ENCODE measurements at regions not wholly inside any gene's neighbourhood (a gene's known extent, or its start where the extent isn't known, plus 50 kb on each side); places are given as distances from the start of the nearest gene placed in this dataset.

DNA sequence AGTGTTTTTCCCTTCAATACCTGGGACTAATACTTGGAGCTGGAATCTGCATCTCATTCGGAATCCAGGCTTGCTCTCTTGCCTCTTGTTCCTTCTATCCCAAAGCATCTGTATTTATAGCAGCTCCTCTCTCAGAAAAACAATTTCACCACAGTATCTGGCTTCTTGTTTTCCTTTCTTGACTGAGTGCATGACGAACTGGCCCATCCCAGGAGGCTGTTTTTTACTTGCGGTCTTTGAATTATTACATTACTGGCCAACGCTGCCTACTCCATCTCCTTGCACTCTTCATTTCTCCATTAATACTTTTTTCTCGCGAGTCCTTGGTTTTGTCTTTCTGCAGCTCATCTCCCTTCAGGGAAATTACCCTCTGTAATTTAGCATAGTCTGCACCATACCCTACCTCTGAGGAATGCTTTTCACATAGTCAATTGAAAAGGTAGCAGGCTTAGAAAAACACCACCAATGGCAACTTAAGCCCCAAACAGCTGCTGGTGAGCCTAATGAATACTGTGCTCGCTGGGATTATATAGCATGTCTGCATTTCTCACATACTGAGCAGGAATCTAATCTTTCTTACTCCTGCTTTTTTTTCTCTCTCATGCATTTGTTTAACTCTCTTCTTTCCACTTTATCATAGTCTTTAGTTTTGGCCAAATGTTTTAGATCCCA lies 277.4 kb upstream of the SESN3 start:
- DNase-seq, result no peak

DNA sequence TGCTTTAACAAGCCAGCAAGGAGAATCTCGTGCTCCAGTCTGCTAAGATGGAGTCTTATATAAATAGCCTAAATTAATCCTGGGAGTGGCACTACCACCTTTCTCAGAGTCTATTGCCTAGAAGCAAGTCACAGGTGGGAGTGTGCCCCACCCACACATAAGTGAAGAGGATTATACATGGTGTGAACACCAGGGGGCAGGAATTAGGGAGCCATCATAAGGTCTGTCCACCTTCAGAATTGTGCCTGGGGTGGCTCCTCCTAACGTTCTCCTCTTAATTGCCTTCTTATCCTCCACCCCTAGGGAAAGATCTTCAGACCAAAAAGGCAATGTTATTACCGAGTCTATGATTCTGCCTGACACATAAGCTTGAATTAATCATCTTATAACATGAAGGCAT lies 276.8 kb upstream of the SESN3 start:
- no peak for DNase-seq

DNA sequence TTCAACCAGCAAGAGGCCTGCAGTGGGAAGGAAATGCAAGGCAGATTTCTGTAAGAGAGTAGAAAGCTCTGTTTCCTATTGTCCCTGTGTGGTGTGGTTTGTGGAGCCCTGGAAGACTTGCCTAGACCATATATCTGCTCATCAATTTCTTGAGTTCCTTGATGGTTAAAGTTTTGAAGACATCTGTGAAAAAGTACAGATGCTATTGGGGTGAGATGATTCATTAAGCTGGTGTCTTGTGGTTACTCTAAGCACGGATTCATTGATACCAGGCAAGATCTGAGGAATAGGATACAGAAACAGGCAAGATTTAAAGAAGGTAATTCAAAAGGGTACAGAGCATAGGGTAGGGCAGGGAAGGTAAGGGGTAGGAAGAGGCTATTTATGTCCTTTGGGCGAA lies 275.8 kb upstream of the SESN3 start:
- DNase-seq, result no peak

DNA sequence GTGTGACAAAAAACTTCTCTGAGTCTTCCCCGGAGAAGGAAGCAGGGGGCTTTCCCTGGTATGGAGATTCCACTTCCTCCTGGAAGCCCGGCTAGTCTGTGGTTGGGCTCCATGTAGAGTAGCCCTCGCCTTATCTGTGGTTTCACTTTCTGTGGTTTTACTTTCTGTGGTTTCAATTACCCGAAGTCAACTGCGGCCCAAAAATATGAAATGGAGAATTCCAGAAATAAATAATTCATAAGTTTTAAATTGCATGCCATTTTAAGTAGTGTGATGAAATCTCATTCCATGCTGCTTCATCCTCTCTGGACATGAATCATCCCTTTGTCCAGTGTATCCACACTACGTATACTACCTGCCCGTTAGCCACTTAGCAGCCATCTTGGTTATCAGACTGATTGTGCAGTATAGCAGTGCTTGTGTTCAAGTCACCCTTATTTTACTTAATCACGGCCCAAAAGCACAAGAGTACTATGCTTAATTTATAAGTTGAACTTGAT lies 275.0 kb upstream of the SESN3 start:
- no peak for DNase-seq

DNA sequence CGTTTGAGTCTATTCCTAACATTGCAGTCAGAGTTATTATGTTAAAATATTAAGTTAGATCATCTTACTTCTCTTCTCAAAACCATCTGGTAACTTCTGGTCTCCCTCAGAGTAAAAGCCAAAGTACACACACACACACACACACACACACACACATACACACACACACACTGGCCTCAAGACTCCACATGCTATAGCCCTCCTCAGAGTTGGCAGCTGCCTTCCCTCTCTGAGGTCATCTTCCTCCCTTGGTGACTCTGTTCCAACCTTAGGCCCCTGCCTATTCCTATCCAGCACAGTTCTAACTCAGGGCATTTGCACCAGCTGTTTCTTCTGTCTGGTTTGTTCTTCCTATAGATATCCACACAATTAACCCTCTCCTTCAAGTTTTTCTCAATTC lies 272.0 kb upstream of the SESN3 start:
- DNase-seq, result no peak

DNA sequence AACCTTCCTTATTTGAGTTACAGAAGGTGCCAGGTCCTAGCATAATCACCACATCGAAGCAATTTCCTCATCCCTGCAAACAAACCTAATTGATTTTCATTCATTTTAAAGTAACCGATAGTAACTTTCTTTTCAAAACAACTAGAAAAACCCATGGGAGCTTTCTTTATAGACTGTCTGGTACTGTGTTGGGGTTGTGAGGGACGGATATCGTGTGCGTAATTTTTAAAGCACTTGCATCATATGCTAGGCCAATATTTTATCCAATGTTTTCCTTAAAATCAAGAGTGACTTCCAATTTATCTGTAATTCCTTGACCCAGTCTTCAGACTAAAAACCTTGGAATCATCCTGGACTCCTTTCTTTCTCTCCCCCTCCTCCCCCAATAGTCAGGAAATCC lies 271.5 kb upstream of the SESN3 start:
- no peak for DNase-seq

DNA sequence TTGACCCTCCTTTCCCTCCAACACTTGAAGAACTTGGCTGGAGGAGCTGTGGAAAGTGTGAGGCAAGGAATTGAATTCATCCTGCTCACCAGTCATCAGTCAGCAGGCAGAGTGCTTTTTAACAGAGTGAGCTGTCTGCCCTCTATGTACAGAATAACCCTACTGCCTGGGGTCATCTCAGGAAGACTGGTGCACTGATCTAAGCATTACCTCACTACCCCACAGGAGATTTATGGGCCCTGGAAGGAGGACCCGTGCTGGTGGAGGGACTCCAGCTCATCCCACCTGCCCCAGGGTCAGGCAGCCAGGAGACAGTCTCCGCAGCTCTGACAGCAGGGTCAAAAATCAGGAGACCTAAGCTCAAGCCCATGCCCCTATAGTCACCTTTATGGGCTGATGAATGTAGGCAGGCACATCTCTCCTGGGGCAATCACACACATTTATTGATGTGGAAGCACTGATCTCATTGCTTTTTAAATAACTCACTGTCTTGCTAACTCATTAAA lies 270.8 kb upstream of the SESN3 start:
- DNase-seq, result no peak

DNA sequence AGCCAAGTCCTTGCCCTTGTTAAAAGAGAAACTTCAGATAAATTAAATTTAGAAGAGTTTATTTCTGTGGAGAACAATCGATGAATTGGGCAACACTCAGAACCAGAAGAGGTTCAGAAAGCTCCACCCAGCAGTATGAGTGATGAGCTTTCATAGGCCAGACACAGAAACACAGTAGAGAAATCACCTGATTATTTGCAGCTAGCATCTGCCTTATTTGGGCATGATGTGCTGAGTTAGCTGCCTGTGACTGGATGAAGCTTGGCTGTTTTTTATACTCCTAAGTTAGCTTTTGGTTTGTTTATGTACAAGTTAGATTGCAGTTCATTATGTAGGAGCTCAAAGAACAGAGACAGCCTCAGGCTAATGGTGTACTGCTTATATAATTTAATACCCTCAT lies 269.5 kb upstream of the SESN3 start:
- DNase-seq, result no peak

DNA sequence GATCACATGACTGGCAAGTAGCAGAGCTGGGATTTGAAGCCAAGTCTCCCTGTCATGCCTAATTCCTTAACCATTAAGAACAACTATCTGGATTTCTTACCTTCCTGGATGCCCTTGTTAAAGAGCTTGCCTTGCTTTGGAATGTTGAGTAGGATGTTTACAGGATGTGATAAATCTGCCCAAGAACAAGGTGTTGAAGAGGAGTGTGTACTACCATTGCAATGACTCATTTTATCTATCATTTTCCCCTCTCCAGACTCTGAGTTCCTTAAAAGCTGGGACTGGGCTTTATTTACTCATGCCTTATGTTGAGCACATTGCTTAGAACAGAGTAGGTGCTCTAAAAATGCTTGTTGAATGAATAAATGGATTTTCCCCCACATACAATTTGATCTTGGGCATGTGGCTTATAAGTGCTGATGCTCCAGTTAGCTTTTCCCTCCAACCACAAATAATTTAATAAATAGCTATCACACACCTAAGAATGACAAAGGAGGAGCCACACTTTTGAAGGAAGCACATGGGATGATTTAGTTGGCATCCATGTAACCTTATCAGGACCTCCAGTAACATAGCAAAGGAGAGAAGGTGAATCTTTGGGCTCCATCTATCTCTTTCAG lies 268.6 kb upstream of the SESN3 start:
- no peak for DNase-seq

DNA sequence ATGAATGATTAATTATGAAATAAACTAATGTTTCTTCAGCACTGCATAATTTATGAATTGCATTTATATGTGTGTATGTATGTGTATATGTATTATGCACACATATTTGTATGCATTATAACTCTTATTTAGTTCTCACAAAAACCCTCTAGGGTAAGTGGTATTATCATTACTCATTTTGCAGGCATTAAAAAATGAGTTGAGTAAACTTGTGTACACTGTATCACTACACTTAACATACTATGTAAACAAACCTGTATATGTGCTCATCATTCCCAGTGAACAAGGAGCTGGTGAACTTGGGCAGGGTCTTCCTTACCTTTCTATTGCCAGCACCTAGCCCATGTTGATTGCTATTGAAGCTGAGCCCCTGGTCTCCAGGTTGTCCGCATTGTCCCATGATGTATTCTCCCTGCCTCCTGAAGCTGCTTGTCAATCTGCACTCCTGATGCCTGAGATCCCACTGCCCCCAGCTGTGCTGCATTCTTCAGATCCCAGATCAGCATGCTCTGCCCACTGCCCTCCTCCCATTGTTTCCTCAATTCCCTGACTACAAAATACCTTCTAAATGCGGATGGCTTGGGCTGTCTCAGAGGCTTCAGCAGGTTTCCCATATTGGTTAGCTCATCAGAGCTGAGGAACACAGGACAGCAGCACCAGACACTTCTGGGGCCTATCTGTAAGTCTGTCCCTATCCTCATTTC lies 267.9 kb upstream of the SESN3 start:
- DNase-seq, result no peak

DNA sequence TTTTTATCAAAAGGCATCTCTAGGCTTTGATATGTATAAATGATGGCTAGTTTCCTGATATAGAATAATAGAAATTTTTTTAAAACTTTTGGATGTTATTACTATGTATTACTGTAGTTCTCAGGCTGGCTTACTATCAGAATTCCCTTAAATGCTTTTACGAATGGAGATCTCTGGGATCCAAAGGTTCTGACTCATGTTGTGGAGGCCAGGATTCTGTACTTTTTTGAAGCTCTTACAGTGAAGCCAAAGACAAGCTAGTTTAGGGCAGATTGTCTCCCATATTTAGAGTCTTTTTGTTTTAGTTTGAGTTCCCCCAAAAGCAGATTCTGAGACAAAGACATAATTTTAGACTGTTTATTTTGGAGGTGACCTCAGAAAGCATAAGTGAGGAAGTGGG lies 265.9 kb upstream of the SESN3 start:
- DNase-seq, result no peak

DNA sequence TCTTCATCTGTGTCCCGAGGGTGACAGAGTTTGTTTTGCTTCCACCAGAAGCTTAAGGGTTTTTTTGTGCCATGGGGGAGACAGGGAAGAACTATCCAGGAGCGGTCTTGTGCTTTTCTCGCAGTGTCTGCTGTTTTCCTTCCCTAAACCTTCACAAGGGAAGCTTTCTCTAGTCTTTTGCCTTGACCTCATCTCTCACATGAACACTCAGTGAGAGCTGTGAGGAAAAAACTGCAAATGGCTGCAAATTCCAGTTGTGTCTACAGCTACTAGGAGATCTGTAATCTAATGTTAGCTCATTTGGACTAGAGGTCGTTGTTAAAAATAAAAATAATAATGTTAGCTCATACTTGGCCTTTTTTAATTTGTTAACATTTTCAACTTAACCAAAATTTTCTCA lies 264.7 kb upstream of the SESN3 start:
- DNase-seq, result no peak

DNA sequence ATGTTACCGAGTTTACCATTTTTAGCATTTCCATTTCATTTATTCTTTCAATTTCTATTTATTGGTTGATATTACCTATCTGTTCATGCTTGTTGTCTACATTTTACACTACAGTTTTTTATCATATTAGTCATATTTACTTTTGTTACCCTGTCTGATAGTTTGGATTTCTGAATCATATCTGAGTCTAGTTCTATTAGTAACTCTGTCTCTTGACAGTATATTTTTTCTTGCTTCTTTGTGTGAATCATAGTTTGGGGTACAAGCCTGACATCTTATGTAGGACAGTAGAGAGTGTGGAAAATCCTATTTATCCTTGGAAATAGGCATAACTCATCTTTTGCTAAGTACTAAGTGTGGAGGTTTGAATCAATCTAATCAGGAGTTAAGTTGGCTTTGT lies 263.9 kb upstream of the SESN3 start:
- no peak for DNase-seq

DNA sequence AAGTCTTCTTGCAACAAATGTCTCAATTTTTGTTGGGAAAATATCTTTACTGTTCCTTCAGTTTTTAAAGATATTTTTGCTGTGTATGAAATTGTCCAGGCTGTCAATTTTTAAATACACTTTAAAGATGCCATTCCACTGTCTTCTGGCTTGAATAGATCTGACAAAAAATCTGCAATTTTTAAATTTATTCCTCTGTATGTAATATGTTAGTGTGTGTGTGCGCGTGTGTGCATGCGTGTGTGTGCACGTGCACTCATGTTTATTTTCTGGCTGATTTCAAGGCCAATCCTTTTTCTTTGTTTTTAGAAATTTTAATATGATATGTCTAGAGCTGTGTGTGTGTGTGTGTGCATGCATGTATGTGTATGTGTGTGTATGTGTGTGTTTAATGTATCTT lies 263.2 kb upstream of the SESN3 start:
- no peak for DNase-seq

DNA sequence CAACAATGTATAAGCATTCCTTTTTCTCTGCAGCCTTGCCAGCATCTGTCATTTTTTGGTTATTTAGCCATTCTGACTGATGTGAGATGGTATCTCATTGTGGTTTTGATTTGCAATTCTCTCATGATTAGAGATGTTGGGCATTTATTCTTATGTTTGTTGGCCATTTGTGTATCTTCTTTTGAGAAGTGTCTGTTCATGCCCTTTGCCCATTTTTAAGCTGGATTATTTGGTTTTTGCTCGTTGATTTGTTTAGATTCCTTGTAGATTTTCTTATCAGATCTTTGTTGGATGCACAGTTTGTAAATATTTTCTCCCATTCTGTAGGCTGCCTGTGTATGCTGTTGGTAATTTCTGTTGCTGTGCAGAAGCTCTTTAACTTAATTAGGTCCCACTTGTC lies 259.6 kb upstream of the SESN3 start:
- DNase-seq, result no peak

DNA sequence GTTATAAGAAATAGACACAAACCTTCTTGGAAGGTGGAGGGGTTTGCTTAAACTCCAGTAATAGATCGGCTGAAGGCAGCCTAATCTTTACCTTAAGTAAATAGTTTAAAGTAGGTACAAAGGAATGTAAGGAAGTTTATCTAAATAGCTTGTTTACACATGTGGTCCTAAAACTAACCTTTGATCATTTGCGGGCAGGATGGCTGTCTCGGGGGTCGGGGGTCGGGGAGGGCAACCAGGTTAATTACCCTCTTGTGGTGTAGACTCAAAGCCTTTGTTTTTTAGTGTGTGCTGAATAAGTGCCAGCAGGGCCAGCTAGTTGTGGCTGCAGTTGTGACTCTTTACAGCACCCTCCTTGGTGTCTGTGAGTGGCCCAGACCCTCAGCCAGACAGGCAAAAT lies 256.9 kb upstream of the SESN3 start:
- no peak for DNase-seq

DNA sequence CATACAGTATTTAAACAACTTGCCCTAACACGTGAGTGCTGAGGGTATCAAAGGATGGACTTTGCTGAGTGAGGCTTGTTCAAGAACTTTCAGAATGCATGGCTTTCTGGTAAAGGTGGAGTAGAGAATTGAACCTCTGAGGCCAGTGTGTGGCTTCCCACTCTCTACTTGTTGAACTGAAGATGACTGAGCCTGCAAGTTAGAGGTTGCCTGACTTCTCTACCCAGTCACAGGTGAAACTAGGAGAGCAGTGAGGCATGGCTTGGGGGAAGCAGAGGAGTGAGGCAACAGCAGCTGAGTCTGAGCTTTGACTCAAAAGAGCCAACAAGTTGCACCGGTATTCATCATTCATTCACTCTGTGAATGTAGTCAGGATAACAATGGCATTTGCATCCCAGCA lies 256.4 kb upstream of the SESN3 start:
- peak; percentile 52 for DNase-seq

DNA sequence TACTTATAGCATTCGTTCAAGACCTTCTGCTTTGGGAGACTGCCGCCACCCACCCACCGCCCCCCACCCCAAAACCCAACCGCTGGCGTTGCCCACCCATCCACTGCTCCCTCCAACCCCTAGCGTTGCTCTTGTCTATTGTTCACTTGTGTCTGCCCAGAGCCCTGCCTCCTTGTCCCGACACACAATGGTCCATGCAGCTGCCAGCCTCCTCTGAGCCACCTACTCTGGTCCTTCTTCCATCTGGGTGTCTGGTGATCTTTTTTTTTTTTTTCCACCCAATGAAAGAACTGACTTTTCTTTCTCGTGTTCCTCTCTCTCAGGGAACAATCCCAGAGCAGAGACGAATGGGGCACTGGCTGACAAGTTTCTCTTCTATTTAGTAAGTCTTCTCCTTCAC lies 256.0 kb upstream of the SESN3 start:
- no peak for DNase-seq

DNA sequence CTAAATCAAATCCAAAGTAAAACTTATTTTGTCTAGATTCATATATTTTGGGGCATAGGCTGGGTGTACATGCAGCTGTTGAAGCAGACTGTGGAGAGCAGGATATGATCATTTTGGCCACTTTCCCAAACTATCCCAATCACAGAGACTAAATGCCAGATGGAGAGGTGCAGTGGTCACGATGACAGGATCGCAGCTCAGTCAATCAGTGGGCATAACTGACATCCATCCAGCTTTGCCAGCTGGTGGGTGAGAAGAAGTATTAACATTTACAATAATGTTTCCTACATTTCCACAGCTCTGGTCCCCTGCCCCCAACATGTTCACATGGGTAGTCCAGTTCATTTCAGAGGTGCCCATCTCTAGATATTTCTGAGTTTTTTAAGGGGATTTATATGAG lies 255.5 kb upstream of the SESN3 start:
- no peak for DNase-seq

DNA sequence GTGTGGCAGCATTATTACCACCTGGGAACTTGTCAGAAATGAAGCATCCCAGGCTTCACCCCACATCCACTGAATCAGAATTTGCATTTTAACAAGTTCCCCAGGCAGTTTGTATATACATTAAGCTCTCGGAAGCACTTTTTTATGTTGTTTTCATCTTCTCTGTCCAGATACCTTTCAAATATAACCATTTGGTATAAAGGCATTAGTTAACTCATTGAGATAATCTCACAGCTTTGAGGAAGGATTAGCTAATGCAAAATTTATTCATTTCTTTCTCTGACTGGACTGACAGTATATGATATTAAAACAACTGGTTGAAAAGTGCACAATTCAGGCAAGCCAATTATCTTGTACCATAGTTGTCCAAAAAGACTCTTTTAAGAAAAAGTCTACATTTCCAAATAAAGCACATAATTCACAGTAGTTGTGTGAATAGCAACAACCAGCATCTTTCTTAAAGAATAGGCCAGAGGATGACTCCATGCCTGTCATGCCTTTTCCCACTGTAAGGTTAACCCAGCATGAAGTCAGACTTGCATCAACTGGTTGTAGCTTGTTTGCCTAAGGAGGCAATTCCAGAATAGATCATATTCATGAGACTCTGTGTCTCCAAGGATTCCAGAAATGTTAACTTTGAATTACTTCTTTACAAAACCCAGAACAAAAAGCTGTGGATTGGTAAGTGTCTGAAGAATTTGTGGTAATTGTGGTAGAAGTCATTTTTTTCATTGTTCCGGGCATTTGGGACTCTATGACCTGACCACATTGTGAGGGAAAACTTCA lies 254.3 kb upstream of the SESN3 start:
- DNase-seq, result no peak

DNA sequence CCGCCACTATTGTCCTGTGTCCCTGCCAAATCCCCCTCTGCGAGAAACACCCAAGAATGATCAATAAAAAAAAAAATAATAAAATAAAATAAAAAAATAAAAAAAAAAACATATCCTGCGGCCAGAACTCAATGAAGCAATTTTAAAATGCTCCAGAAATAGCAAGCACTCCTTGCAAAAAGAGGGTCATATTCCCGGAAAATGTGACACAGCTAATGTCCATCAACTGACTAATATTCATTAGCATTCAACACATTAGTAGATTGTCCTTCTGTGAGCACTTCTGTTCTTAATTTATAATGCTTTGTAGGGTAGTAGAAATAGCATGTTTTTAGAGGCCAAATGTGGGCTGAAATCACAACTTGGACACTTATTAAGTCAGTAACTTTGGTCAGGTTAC lies 252.3 kb upstream of the SESN3 start:
- DNase-seq, result no peak

DNA sequence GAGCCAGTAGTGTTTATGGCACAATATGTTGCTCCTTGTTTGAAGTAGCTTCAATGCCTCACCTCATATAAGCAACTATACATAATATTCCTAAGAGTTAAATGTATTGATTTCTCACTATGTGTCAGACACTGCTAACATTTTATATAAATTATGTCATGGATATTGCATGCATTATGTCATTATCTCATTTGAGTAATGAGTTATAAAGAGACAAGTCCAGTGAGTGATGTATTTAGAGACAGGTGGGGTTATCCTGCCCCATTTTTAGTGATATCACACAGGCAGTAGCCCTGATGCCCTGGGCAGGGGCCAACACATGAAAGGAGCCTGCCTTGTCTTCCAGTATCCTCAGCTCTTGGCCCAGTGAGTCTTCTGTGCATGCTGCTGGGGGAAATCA lies 247.0 kb upstream of the SESN3 start:
- DNase-seq, result no peak

DNA sequence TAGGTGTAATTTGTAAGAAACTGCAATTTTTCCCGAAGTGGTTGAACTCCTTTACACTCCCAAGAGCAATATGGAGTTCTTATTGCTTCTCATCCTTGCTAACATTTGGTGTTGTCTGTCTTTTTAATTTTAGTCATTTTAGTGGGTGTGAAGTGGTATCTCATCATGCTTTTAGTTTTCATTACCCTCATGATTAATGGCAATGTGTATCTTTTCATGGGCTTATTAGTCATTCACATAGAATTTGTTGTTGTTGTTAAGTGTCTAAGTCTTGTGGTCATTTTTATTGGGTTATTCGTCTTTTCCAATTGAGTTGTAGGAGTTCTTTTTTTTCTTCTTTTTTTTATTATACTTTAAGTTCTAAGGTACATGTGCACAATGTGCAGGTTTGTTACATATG lies 238.3 kb upstream of the SESN3 start:
- DNase-seq, result no peak
